ENCODE measurements at regions not wholly inside any gene's neighbourhood (a gene's known extent, or its start where the extent isn't known, plus 50 kb on each side); places are given as distances from the start of the nearest gene placed in this dataset.
"Not testable (repeated sequence)": the region's sequence is repeated elsewhere in the genome, so short reads cannot be mapped to it uniquely, and the experiment has no call there.

DNA sequence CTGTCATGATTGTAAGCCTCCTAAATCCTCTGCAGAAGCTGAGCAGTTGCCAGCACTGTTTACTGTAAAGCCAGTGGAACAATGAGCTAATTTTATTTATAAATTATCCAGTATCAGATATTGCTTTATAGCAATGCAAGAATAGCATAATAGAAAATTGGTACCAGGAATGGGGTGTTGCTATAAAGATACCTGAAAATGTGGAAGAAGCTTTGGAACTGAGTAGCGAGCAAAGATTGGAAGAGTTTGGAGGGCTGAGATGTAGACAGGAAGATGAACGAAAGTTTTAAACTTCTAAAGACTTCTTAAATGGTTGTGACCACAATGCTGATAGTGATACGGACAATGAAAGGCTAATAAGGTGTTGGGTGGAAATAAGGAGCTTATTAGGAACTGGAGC is 917.4 kb upstream of the POT1 start:
- DNase-seq (ENCODE audit: low read depth): no peak

DNA sequence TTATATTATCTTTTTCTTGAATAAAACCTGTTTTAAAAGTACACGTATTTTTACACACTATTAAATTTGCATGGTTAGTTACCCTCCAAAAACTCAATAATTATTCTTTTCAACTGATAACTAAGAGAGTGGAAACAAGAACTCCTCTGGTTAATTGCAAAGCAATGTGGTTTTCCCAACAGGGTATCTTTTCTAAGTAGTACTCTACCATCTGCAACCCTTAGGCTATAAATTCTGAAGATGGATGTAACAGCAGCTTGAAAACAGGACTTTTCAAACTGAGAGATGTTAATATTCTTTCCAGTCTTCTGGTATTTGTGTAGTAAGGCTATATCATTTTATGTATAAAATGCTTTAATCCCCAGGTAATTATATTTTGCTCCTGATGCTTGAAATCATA is 916.1 kb upstream of the POT1 start:
- DNase-seq (ENCODE audit: low read depth): no peak

DNA sequence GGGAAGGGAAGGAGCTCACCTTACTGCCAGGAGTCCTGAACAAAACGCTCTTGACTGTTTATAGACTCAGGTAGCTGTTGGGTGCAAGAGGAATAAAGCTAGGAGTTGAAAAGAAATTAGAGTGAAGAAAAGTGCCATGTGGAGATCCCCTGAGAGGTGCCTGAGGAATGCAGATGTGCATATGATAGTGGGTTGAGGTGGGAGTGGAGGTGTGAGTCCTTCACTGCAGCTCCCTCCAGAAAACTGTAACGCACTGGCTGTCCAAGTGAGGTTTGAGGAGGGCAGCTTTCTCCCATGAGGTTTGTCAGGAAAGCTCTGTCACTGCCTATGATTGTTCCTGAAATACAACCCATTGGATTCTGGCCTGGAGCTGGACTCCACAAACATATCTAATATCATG is 904.8 kb upstream of the POT1 start:
- DNase-seq (ENCODE audit: low read depth): no peak

DNA sequence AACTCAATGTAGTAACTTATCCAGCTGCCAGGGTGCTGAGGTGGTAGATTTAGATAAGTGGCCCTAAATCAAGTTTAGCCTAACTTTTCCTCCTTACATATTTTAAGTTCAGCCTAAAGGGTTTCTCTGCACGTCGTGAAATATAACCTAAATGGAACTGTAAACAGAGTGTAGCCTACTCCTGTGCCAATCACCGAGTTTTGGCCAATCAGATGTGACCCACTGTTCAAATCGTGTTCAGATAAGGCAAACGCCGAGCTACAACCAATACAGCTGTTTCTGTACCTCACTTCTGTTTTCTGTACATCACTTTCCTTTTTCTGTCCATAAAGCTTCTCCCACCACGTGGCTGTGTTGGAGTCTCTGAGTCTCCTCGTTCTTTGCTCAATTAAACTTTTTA is 904.2 kb upstream of the POT1 start:
- DNase-seq (ENCODE audit: low read depth): no peak

DNA sequence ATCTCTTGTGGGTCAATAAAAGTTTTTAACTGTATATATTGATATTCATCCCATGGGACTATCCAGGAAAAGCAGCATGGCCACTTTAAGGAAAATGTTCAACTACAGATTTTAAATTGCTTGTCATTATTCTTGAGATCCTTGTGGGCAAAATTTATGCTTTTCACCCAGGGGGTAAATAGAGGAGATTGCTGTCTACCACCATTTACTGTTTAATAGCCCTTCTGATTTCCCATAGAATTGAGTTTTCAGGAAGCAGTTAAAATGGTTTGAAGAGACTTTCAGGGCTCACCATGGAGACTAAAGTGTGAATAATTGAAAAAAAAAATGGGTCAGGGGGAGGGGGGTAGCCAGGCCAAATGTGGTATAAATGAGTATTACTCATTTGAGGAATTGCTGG is 901.1 kb upstream of the POT1 start:
- no peak for DNase-seq (ENCODE audit: low read depth)

DNA sequence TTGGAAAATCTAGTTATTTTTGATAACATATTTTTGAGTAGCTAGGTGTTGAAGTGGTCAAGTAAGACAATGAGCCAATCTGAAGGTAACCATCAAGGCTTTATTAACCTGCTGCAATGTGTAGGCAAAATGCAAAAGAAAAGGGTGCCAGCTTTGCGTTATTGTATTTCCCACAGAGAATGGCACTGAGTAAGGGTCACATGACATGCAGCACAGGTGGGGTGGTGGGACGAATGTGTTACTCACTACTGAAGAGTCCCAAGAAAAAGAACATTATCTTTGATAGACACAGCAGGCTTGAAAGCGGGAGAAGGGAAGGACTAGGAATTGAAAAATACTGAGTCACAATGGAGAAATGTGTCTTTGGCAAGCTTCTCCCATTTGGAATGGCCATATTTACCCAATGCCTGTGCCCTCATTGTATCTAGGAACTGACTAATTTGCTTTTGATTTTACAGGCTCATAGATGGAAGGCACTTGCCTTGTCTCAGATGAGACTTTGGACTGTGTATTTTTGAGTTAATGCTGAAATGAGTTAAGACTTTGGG is 898.6 kb upstream of the POT1 start:
- DNase-seq (ENCODE audit: low read depth): no peak

DNA sequence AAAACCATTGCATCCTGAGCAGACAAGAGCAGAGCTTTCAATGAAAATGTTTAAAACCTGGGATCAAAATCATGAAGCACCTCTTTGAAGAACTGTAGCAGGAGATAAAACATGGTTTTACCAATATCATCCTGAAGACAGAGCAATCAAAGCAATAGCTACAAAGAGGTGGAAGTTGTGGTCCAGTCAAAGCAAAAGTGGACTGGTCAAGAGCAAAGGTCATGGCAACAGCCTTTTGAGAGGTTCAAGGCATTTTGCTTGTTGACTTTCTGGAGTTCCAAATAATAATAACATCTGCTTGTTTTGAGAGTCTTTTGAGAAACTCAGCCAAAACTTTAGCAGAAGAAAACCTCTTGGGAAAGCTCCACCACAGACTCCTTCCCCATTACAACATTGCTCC is 893.9 kb upstream of the POT1 start:
- no peak for DNase-seq (ENCODE audit: low read depth)

DNA sequence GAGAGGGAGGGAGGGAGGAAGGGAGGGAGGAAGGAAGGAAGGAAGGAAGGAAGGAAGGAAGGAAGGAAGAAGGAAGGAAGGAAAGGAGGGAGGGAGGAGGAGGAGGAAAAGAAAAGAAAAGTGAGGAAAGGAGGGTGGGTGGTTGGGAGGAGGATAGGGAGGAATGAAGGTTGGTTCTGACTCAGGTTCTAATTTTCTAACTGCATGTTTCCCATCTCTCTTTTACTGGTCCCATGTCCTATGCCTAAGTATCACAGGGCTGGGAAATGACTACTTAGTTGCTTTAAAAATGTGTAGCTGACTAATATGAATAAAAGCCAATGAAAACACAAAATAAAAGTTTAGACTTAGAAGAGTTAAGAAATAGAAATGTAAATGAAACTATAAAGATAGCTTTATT is 890.9 kb upstream of the POT1 start:
- DNase-seq (ENCODE audit: low read depth): no peak

DNA sequence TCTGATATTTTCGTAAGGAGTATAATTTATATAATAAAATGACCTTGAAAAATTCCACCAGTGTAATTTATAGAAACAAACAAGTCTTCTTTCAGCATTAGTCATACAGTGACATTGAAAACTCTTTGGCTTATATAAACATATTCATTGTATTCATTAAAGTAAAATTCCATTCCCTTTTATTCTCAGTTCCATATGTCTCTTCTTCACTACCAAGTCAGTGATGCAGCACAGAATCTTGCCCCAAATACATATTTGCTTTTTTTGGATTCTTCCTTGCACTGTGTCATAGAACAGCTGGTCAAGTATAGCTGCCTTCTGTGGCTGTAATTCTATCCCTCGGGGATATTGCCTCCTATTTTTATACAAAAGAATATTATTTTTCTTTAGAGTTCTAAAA is 884.5 kb upstream of the POT1 start:
- DNase-seq (ENCODE audit: low read depth): peak; percentile 7

DNA sequence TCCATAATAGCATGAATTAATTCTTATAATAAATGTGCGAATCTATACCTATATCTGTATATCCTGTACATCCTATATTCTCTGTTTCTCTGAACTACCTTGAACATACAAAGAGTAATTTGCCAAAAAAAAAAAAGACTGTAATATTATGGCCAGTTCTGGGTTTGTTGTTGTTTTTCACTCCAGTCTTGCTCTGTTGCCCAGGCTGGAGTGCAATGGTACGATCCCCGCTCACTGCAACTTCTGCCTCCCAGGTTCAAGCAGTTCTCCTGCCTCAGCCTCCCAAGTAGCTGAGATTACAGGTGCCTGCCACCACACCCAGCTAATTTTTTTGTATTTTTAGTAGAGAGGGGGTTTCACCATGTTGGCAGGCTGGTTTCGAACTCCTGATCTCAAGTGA is 876.9 kb upstream of the POT1 start:
- not testable (repeated sequence) for DNase-seq (ENCODE audit: low read depth)

DNA sequence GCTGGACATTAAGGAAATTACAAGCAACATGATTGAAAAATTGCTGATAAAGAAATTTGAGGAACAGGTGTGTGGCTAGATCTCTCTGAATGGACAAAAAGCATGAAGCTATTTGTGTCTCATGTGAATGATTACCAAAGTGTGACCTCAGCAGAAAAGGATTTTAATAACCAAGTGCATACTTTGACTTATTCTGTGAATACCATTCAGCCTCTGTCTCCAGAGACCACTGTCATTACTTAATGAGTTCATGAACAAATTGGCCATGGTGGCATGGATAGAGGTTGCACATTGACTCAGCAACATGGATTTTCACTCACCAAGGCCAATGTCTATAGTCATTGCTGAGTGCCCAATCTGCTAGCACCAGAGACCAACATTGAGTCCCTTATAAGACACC is 874.6 kb upstream of the POT1 start:
- DNase-seq (ENCODE audit: low read depth): no peak

DNA sequence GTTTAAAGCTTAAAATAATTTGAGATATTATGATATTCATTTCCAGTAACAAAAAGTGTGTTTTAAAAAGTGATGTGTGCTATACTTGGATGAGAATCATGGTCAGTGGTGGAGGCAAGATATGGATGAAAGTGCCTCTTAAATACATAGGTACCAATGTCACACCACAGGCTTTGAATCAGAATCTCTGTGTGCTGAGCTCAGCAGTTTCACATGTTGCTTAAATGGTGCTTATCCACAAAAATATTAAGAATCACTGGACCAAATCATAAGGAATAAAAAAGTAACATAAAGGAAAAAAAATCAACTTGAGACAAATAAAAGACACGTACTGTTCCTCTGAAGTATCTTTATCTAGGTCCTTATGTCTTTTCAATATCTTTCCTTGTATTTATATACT is 850.5 kb upstream of the POT1 start:
- no peak for DNase-seq (ENCODE audit: low read depth)

DNA sequence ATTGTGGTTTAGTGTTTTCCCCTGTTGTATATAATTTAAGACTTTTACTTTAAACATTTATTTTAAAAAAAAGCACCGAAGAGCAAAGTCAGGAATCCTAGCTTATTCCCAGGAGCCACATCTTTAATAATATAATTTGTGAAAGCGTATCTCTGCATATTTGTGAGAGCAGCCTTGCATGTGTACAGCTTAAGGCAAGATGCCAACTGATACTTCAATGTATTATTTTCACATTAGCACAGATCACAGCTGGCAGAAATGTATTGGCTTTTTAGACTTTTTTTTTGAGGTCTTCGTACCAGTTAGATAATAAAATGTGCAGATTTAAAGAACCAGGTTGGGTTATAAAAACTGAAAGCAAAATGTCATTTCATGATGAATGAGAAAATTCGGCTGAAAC is 845.7 kb upstream of the POT1 start:
- no peak for DNase-seq (ENCODE audit: low read depth)

DNA sequence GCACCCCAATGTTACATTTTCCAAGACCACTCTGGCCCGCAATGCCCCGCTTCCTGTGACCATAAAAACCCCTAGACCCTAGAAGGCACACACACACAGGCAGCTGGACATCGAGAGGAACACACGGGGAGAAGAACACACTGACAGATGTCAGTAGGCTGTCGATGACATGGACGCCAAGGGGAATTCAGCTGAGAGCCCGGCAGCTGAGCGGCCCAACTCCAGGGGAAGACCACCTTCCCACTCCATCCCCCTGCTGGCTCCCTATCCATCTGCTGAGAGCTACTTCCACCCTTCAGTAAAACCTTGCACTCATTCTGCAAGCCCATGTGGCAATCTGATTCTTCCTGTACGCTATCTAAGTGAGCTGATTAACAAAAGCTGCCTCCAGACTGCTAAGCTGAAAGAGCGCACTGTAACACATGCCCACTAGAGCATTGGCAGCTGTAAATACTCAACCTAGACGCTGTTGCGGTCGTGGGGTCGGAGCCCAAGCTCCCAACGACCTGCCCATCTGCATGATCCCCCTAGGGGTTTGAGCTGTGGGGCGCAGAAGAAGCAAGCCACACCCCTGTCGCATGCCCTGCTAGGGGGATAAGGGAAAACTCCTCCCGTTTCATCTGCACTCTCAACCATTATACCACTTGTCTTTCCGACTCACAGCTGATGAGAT is 843.6 kb upstream of the POT1 start:
- no peak for DNase-seq (ENCODE audit: low read depth)

DNA sequence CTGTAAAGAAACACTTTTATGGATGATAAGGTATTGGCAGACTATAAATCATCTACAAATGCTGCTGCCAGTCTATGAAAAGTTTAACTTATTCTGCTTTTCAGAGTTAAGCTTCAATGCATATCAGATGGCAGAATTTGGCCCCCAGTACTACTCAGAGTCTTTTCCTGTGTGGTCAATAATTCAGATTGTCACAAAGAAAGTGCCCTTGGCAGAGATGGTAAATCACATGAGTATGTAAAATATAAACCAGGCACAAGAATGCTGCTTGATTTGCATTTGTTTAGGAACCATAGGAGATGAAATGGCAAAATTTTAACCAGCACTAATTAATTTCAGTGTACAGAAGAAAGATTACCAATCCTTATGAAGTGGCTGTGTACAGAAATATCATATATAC is 818.3 kb upstream of the POT1 start:
- no peak for DNase-seq (ENCODE audit: low read depth)

DNA sequence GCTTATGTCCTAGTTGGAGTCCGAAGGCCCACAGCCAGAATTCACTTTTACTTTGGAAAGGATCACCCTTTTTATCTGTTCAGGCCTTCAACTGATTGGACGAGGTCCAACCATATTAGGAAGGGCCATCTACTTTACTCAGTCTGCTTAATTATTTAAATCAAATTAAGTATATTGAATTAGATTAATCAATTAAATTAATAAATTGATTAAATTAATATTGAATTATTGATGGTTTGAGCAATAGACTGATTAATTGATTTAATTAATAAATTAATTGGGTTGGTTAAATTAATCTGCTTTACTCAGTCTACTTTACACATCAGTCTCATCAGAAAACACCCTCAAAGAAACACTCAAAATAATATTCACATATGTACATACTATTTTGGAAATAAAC is 816.9 kb upstream of the POT1 start:
- DNase-seq (ENCODE audit: low read depth): no peak

DNA sequence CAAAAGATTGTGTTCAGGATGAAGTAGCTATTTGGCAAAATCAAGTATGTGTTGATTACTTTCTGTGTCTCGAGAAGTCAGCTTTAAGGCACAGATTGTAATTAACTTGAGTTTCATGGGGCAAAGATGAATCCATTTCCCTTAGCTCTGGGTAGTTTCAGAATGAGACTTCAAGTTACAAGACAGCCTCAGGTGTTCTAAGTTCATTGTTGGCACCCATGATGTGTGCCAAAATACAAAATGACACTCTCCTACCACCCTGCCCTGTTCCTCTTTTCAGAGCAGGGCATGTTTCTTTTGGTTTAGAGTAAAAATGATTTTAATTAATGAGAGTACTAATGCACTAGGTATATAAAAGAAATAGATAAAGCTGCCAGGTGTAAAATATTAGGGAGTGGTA is 797.6 kb upstream of the POT1 start:
- DNase-seq (ENCODE audit: low read depth): no peak

DNA sequence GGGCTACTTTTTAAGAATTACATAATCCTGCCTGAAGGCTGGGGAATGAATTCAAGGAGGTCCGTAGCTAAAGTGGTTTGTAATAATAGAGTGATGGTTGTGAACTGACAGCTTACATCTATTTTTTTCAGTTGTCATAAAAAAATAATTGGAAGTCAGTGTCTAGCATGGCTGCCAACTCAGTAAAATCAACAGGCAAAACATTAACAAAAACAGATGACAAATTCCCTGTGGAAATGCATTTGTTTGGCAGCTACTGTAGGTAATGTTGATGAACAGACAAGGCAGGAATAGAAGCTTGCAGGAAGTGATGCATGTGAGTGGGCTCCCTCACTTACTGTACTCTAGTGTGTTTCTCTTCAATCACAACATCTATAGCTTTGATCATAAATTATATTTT is 766.0 kb upstream of the POT1 start:
- DNase-seq (ENCODE audit: low read depth): no peak

DNA sequence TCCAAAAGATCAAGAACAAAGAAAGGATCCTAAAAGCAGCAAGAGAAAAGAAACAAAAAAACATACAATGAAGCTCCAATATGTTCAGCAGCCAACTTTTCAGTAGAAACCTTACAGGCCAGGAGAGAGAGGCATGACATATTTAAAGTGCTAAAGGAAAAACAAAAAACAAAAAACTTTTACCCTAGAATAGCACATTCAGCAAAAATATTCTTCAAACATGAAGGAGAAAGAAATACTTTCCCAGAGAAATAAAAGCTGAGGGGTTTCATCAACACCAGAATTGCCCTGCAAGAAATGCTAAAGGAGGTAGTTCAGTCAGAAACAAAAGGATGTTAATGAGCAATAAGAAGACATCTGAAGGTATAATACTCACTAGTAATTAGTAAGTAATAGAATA is 753.5 kb upstream of the POT1 start:
- no peak for DNase-seq (ENCODE audit: low read depth)

DNA sequence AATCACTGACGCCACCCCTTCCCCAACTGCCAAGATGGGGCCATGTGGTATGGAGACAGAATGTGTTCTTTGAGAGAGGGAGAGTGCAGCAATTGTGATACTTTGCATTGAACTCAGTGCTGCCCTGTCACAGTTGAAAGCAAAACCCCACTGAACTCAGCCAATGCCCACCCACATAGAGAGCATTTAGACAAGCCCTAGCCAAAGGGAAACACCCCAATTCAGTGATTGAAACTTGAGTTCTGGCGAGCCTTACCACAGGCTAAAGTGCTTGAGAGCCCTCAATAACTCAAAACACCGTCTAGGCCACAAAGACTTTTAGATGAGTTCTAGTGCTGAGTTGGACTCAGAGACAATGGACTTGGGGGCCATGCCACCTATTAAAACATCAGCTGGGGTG is 751.9 kb upstream of the POT1 start:
- no peak for DNase-seq (ENCODE audit: low read depth)

DNA sequence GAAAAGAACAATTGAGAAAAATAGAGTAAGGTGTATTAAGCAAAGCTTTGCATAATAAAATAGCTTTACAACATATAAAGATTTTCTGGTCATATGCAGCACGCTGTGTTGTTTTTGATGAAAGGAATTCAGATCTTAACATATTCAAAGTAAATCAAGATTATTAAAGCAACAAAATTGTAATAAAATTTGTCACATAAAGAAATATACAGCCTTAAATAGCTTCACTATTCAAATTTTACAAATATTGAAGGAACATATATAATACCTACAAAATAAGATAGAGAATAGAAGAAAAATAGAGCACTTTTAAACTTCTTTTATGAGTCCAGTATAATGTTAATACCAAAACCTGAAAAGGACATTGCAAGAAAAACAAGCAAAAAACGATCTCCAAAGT is 749.1 kb upstream of the POT1 start:
- no peak for DNase-seq (ENCODE audit: low read depth)

DNA sequence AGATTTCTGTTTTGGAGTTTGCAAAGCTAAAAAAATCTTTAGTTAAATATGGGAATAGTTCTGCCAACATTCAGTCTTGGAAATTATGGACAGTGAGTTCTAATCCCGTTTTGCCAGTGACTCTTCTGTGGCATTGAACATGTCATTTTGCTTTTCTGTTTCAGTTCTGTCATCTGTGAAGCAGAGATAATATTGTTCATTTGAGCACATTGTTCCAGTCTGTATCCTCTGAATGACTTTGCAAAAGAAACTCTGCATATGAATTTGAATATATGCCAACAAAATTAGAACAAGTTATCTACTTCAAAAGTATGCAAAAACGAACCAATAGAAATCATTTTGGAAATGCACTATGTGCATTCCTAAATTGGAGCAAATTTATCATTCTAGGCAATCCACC is 746.0 kb upstream of the POT1 start:
- no peak for DNase-seq (ENCODE audit: low read depth)

DNA sequence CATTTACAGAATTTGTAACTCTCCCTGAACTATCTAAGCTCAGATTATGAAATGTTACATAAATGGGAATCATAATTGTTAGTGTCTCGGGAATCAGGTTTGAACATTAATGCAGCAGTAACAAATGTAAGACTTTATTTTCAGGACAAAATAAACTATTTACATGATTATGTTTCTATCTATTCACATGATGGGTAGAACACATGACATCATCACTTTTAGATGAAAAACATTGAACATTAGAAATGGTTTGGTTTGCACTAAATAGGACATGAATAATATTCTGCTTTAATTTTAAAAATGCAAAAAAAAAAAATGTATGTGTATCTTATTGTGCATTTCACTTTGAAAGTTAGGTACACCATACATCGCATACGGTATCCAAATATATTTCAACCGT is 745.5 kb upstream of the POT1 start:
- no peak for DNase-seq (ENCODE audit: low read depth)

DNA sequence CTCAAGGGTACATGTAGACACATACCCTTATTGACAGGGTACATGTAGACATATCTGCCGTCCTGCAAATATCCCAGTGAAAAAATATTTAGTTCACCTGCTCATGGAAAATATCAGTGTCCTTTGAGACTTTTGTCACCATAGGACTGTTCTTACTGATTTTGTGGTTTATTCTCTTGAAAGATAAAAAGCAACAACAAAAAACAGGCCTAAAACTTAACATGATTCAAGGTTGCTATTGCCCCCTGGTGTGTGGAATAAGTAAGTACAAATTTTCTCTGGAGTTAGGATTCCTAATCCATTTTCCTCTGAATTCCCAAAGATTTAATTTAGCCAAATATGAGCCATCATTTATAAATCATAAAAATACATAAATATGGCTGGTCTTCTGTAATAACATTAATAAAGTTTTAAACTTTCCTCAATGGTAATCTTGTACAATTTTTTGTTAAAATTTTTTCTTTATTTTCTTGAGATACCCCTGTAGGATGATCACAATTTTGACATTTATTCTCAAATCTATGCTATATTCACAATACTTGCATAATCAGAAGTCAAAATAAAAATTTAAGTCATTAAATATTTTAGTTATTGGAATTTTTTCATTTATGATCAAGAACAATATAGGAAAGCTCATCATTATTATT is 741.4 kb upstream of the POT1 start:
- peak; percentile 3 for DNase-seq (ENCODE audit: low read depth)
